Fibroblast of pulmonary artery (primary cell): ENCODE measurements at regions not wholly inside any gene's neighbourhood (a gene's known extent, or its start where the extent isn't known, plus 50 kb on each side); places are given as distances from the start of the nearest gene placed in this dataset.

Source experiments
- DNase-seq: peaks from one replicate; pipeline ENCODE4 v3.0.0-alpha.2; 2010; ENCODE audit warnings: low read depth
- H3K4me3 ChIP-seq: replicated peaks from 2 replicates; pipeline ENCODE4 v1.5.1; 2011; ENCODE audit warnings: low read depth, mild to moderate bottlenecking, control low read depth, low read length, moderate library complexity
- CTCF ChIP-seq: IDR thresholded peaks from 2 replicates; pipeline ENCODE4 v1.5.1; 2011; ENCODE audit warnings: mild to moderate bottlenecking, control low read depth, low read length, inconsistent platforms; ENCODE audit errors: missing control alignments

- H3K4me3 ChIP-seq: no peak overlapping the region
- no peak for TF ChIP-seq CTCF
- DNase-seq: no peak
Measured at GRCh38 chr10:31580646-31581045, 261.6 kb downstream of the ZEB1 start.
